ENCODE measurements at regions not wholly inside any gene's neighbourhood (a gene's known extent, or its start where the extent isn't known, plus 50 kb on each side); places are given as distances from the start of the nearest gene placed in this dataset.
A peak's percentile ranks its signal among the peaks of the same experiment; 100 is the strongest.

GRCh38 chr10:9024210-9024609, 969.7 kb downstream of the GATA3 start:
- Mint-ChIP-seq H3K4me3 (no peak overlapping the region), H3K9me3 (no peaks in the 10 kb centered on the region), H3K4me1 (peaks cover 9 to 22% (median 9%) of the 10 kb centered on the region in 3 donors), H3K27me3 (peaks cover 5 to 9% of the 10 kb centered on the region in 2 donors), H3K27ac (peak overlapping the region; percentile 36 to 81), H3K36me3 (peaks cover 3% of the 10 kb centered on the region)
- H3K4me3 ChIP-seq (ENCODE audit: control insufficient read depth in 1 of 2, extremely low read depth in 1 of 2, low read length in 1 of 2) = no peak overlapping the region
- ChIA-PET CTCF (no interaction called here), POLR2A (no interaction called here)
- WGBS (ENCODE audit: insufficient coverage) = no CpG with 5 or more reads among the region's 2 CpGs
- H3K4me1 ChIP-seq (ENCODE audit: control insufficient read depth in 1 of 2, extremely low read depth in 1 of 2, insufficient read depth in 2 of 2, low read length in 2 of 2) = no peaks in the 10 kb centered on the region
- no peaks in the 10 kb centered on the region for H3K27me3 ChIP-seq (replicated peaks in 1 of 2; ENCODE audit: control insufficient read depth in 2 of 2, extremely low read depth in 1 of 2, insufficient read depth in 2 of 2, low read length in 1 of 2)
- H3K27ac ChIP-seq (ENCODE audit: low read length) = no peak overlapping the region
- H3K36me3 ChIP-seq (ENCODE audit: control insufficient read depth in 2 of 2, extremely low read depth in 1 of 2, insufficient read depth in 1 of 2, low read length in 1 of 2) = no peaks in the 10 kb centered on the region
- H3K9me3 ChIP-seq = no peaks in the 10 kb centered on the region
- no peak for DNase-seq
- ATAC-seq (replicated peaks in 1 of 4) = no peak

- ATAC-seq (replicated peaks in 1 of 4) = no peak
- CTCF ChIA-PET = no interaction called here
Observed at GRCh38 chr10:9028231-9028630, 973.7 kb downstream of the GATA3 start.

GRCh38 chr10:9035355-9035754, 980.9 kb downstream of the GATA3 start:
- ATAC-seq (replicated peaks in 1 of 4) (no peak), DNase-seq (no peak)
- Histone ChIP-seq H3K36me3 (ENCODE audit: control insufficient read depth in 2 of 2, extremely low read depth in 1 of 2, insufficient read depth in 1 of 2, low read length in 1 of 2) (no peaks in the 10 kb centered on the region), H3K4me1 (ENCODE audit: control insufficient read depth in 1 of 2, extremely low read depth in 1 of 2, insufficient read depth in 2 of 2, low read length in 2 of 2) (no peaks in the 10 kb centered on the region), H3K4me3 (ENCODE audit: control insufficient read depth in 1 of 2, extremely low read depth in 1 of 2, low read length in 1 of 2) (no peak overlapping the region), H3K27me3 (replicated peaks in 1 of 2; ENCODE audit: control insufficient read depth in 2 of 2, extremely low read depth in 1 of 2, insufficient read depth in 2 of 2, low read length in 1 of 2) (no peaks in the 10 kb centered on the region), H3K9me3 (no peaks in the 10 kb centered on the region), H3K27ac (ENCODE audit: low read length) (no peak overlapping the region)
- no CpG with 5 or more reads among the region's 1 CpG for WGBS (ENCODE audit: insufficient coverage)
- no peak overlapping the region for H3K4me3 Mint-ChIP-seq
- H3K4me1 Mint-ChIP-seq = no peaks in the 10 kb centered on the region
- ChIA-PET CTCF (no interaction called here), POLR2A (no interaction called here)
- H3K9me3 Mint-ChIP-seq = peaks cover 4 to 18% (median 9%) of the 10 kb centered on the region in 3 donors
- no peak overlapping the region for H3K27ac Mint-ChIP-seq
- H3K27me3 Mint-ChIP-seq = peaks cover 0 to 4% of the 10 kb centered on the region in 2 donors
- peaks cover 4% of the 10 kb centered on the region for H3K36me3 Mint-ChIP-seq

More at GRCh38 chr10:9028231-9028630, 973.7 kb downstream of the GATA3 start:
- H3K4me3 Mint-ChIP-seq = no peak overlapping the region
- no peaks in the 10 kb centered on the region for H3K4me1 ChIP-seq (ENCODE audit: control insufficient read depth in 1 of 2, extremely low read depth in 1 of 2, insufficient read depth in 2 of 2, low read length in 2 of 2)
- no peaks in the 10 kb centered on the region for H3K36me3 ChIP-seq (ENCODE audit: control insufficient read depth in 2 of 2, extremely low read depth in 1 of 2, insufficient read depth in 1 of 2, low read length in 1 of 2)
- H3K9me3 Mint-ChIP-seq = no peaks in the 10 kb centered on the region
- DNase-seq = no peak
- H3K4me1 Mint-ChIP-seq = peaks cover 4 to 9% (median 9%) of the 10 kb centered on the region in 3 donors
- no peak overlapping the region for H3K27ac ChIP-seq (ENCODE audit: low read length)
- H3K27me3 Mint-ChIP-seq = peaks cover 5 to 9% of the 10 kb centered on the region in 2 donors
- no peak overlapping the region for H3K4me3 ChIP-seq (ENCODE audit: control insufficient read depth in 1 of 2, extremely low read depth in 1 of 2, low read length in 1 of 2)
- no peak overlapping the region for H3K27ac Mint-ChIP-seq
- POLR2A ChIA-PET = no interaction called here
- H3K27me3 ChIP-seq (replicated peaks in 1 of 2; ENCODE audit: control insufficient read depth in 2 of 2, extremely low read depth in 1 of 2, insufficient read depth in 2 of 2, low read length in 1 of 2) = no peaks in the 10 kb centered on the region
- peaks cover 3% of the 10 kb centered on the region for H3K36me3 Mint-ChIP-seq
- no peaks in the 10 kb centered on the region for H3K9me3 ChIP-seq

- DNase-seq (no peak), ATAC-seq (replicated peaks in 1 of 4) (no peak)
- H3K4me1 ChIP-seq (ENCODE audit: control insufficient read depth in 1 of 2, extremely low read depth in 1 of 2, insufficient read depth in 2 of 2, low read length in 2 of 2) = no peaks in the 10 kb centered on the region
- no peak overlapping the region for H3K4me3 Mint-ChIP-seq
- H3K27ac ChIP-seq (ENCODE audit: low read length) = no peak overlapping the region
- no peaks in the 10 kb centered on the region for H3K4me1 Mint-ChIP-seq
- H3K27me3 ChIP-seq (replicated peaks in 1 of 2; ENCODE audit: control insufficient read depth in 2 of 2, extremely low read depth in 1 of 2, insufficient read depth in 2 of 2, low read length in 1 of 2) = no peaks in the 10 kb centered on the region
- ChIA-PET POLR2A (no interaction called here), CTCF (no interaction called here)
- H3K27ac Mint-ChIP-seq = no peak overlapping the region
- peaks cover 4% of the 10 kb centered on the region for H3K36me3 Mint-ChIP-seq
- H3K27me3 Mint-ChIP-seq = peaks cover 0 to 4% of the 10 kb centered on the region in 2 donors
- no peaks in the 10 kb centered on the region for H3K36me3 ChIP-seq (ENCODE audit: control insufficient read depth in 2 of 2, extremely low read depth in 1 of 2, insufficient read depth in 1 of 2, low read length in 1 of 2)
- H3K4me3 ChIP-seq (ENCODE audit: control insufficient read depth in 1 of 2, extremely low read depth in 1 of 2, low read length in 1 of 2) = no peak overlapping the region
- peaks cover 4 to 18% (median 9%) of the 10 kb centered on the region in 3 donors for H3K9me3 Mint-ChIP-seq
- H3K9me3 ChIP-seq = no peaks in the 10 kb centered on the region
- no CpG with 5 or more reads among the region's 4 CpGs for WGBS (ENCODE audit: insufficient coverage)
Observed at GRCh38 chr10:9036711-9037204, 982.3 kb downstream of the GATA3 start.

GRCh38 chr10:9038146-9038714, 983.7 kb downstream of the GATA3 start:
- no peaks in the 10 kb centered on the region for H3K9me3 ChIP-seq
- Mint-ChIP-seq H3K27ac (no peak overlapping the region), H3K4me3 (no peak overlapping the region), H3K36me3 (peaks cover 4% of the 10 kb centered on the region), H3K9me3 (peaks cover 4 to 18% (median 9%) of the 10 kb centered on the region in 3 donors), H3K27me3 (peaks cover 0 to 4% of the 10 kb centered on the region in 2 donors), H3K4me1 (no peaks in the 10 kb centered on the region)
- ATAC-seq (replicated peaks in 1 of 4) (no peak), DNase-seq (no peak)
- CTCF ChIA-PET = interaction anchor here in 1 of 2 donors (1.1 kb wide), 1 partner anchor 15 kb away, joined by 3 read pairs; no protein-coding TSS in a partner anchor
- no peaks in the 10 kb centered on the region for H3K36me3 ChIP-seq (ENCODE audit: control insufficient read depth in 2 of 2, extremely low read depth in 1 of 2, insufficient read depth in 1 of 2, low read length in 1 of 2)
- H3K4me3 ChIP-seq (ENCODE audit: control insufficient read depth in 1 of 2, extremely low read depth in 1 of 2, low read length in 1 of 2) = no peak overlapping the region
- H3K27me3 ChIP-seq (replicated peaks in 1 of 2; ENCODE audit: control insufficient read depth in 2 of 2, extremely low read depth in 1 of 2, insufficient read depth in 2 of 2, low read length in 1 of 2) = no peaks in the 10 kb centered on the region
- 69% methylated on average over 3 of the region's 4 CpGs for WGBS (ENCODE audit: insufficient coverage)
- H3K27ac ChIP-seq (ENCODE audit: low read length) = no peak overlapping the region
- no peaks in the 10 kb centered on the region for H3K4me1 ChIP-seq (ENCODE audit: control insufficient read depth in 1 of 2, extremely low read depth in 1 of 2, insufficient read depth in 2 of 2, low read length in 2 of 2)
- POLR2A ChIA-PET = no interaction called here

- Histone ChIP-seq H3K4me3 (ENCODE audit: control insufficient read depth in 1 of 2, extremely low read depth in 1 of 2, low read length in 1 of 2) (no peak overlapping the region), H3K9me3 (no peaks in the 10 kb centered on the region), H3K27me3 (replicated peaks in 1 of 2; ENCODE audit: control insufficient read depth in 2 of 2, extremely low read depth in 1 of 2, insufficient read depth in 2 of 2, low read length in 1 of 2) (no peaks in the 10 kb centered on the region), H3K36me3 (ENCODE audit: control insufficient read depth in 2 of 2, extremely low read depth in 1 of 2, insufficient read depth in 1 of 2, low read length in 1 of 2) (no peaks in the 10 kb centered on the region), H3K4me1 (ENCODE audit: control insufficient read depth in 1 of 2, extremely low read depth in 1 of 2, insufficient read depth in 2 of 2, low read length in 2 of 2) (no peaks in the 10 kb centered on the region), H3K27ac (ENCODE audit: low read length) (no peak overlapping the region)
- Mint-ChIP-seq H3K36me3 (no peaks in the 10 kb centered on the region), H3K4me3 (no peak overlapping the region), H3K9me3 (peaks cover 0 to 7% (median 6%) of the 10 kb centered on the region in 3 donors), H3K27me3 (peaks cover 0 to 2% of the 10 kb centered on the region in 2 donors), H3K27ac (no peak overlapping the region), H3K4me1 (no peaks in the 10 kb centered on the region)
- ChIA-PET CTCF (no interaction called here), POLR2A (interaction anchor here in 1 of 2 donors (0.5 kb wide), 1 partner anchor 202 kb away, joined by 7 read pairs; no protein-coding TSS in a partner anchor)
- no peak for ATAC-seq (replicated peaks in 1 of 4)
- WGBS (ENCODE audit: insufficient coverage) = 83% methylated on average over 2 of the region's 2 CpGs
- no peak for DNase-seq
Observed at GRCh38 chr10:9043466-9043865, 989.0 kb downstream of the GATA3 start.

GRCh38 chr10:9045311-9045710, 990.8 kb downstream of the GATA3 start:
- DNase-seq = no peak
- ChIA-PET CTCF (no interaction called here), POLR2A (no interaction called here)
- peaks cover 0 to 12% (median 7%) of the 10 kb centered on the region in 3 donors for H3K9me3 Mint-ChIP-seq
- H3K27me3 ChIP-seq (replicated peaks in 1 of 2; ENCODE audit: control insufficient read depth in 2 of 2, extremely low read depth in 1 of 2, insufficient read depth in 2 of 2, low read length in 1 of 2) = no peaks in the 10 kb centered on the region
- no peaks in the 10 kb centered on the region for H3K9me3 ChIP-seq
- H3K27me3 Mint-ChIP-seq = peaks cover 0 to 2% of the 10 kb centered on the region in 2 donors
- H3K4me1 ChIP-seq (ENCODE audit: control insufficient read depth in 1 of 2, extremely low read depth in 1 of 2, insufficient read depth in 2 of 2, low read length in 2 of 2) = no peaks in the 10 kb centered on the region
- H3K4me3 ChIP-seq (ENCODE audit: control insufficient read depth in 1 of 2, extremely low read depth in 1 of 2, low read length in 1 of 2) = no peak overlapping the region
- H3K36me3 ChIP-seq (ENCODE audit: control insufficient read depth in 2 of 2, extremely low read depth in 1 of 2, insufficient read depth in 1 of 2, low read length in 1 of 2) = no peaks in the 10 kb centered on the region
- H3K27ac ChIP-seq (ENCODE audit: low read length) = no peak overlapping the region
- no peaks in the 10 kb centered on the region for H3K4me1 Mint-ChIP-seq
- no peak for ATAC-seq (replicated peaks in 1 of 4)
- H3K4me3 Mint-ChIP-seq = no peak overlapping the region
- H3K27ac Mint-ChIP-seq = no peak overlapping the region
- H3K36me3 Mint-ChIP-seq = no peaks in the 10 kb centered on the region
